NOMO-1 (cell line): ENCODE measurements at regions not wholly inside any gene's neighbourhood (a gene's known extent, or its start where the extent isn't known, plus 50 kb on each side); places are given as distances from the start of the nearest gene placed in this dataset.

Experiments used
- DNase-seq, 2 experiments: peaks; one replicate each; lab custom pipeline; 2025; ENCODE audit not compliant: unreplicated experiment in 2 of 2; lab: John Stamatoyannopoulos, UW

DNA sequence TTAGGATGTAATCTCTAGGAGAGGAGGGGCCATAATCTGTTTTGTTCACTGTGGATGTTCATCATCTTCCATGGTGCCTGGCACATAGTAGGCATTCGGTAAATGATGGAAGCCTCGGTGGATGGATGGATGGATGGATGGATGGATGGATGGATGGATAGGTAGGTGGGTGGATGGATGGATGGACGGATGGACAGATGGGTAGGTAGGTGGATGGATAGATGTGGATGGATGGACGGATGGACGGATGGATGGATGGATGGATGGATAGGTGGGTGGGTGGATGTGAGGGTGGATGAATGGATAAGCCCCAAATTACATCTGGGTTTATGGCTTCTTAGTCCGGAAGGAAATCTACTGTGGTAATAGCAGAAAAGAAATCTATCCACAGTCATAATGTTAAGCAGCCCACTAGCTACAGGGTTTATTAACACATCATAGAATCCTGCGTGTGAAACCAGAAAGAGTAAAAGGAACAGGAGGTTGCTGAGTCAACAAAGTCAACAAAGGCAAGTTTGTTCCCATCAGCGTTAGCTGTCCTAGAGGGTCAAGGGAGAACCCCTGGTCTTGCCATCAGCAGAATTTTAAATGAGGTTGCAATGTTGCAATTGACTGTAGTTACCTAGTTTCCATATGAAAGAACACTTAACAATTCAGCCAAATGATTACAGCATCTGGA is 82.8 kb downstream of the C11orf91 start:
- no peak for DNase-seq

DNA sequence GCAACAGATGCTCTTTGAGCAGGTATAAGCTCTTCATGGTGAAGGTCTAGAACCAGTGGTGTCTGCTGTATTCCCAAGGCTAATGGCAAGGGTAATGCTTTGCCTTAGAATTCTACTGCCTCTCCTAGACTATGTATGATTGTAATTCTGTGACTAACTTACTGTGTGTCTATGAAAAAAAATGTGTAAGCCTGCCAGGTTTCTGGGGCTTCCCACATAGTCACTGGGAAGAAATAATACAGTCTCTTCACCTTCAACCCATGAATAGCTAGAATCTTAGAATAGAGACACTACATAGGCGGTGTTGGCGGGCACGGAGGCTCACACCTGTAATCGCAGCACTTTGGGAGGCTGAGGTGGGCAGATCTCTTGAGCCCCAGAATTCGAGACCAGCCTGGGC is 84.1 kb downstream of the C11orf91 start:
- no peak for DNase-seq

GRCh38 chr11:33615751-33616150 is 84.9 kb downstream of the C11orf91 start:
- DNase-seq, result no peak

GRCh38 chr11:33613404-33613803 is 87.2 kb downstream of the C11orf91 start:
- no peak for DNase-seq

GRCh38 chr11:33610903-33611302 is 89.7 kb downstream of the C11orf91 start:
- DNase-seq, result no peak

DNA sequence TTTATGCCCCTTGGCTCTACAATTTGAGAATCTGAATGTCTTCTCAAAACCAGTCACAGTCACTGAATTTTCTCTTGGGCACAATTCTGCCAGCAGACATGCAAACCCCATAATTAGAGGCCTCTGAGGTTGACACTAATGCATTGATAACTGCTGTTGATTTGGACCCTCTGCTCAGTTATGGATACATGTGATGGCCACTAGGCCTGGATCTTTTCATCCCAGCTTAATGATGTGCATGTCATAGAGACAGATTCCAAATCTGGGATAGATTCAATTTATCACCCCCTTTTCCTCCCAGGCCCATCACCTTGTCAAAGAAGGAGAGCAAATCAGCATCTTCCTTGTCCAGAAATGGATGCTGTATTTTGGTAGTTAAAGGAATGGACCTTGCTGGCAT is 92.2 kb downstream of the C11orf91 start:
- no peak for DNase-seq

- no peak for DNase-seq
Measured at GRCh38 chr11:33606762-33607161, 93.9 kb downstream of the C11orf91 start.

DNA sequence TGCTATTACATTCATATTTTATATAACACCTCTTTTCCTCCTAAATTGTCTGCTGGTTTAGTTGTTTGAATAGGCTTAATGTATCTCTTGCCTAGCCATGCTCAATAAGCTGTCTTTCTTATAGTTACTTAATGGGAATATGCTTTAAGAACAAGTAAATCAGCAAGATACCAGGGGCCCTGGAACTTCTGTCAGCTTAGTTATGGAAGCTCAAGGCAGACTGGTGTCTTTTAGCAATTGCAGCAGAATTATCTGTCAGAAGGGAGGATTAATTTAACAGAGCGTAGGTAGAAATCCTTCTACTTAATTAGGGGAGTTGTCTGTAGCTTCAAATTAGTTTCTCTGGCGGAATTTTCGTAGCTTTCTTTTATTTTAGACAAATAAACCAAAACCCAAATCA is 94.9 kb downstream of the C11orf91 start:
- no peak for DNase-seq

DNA sequence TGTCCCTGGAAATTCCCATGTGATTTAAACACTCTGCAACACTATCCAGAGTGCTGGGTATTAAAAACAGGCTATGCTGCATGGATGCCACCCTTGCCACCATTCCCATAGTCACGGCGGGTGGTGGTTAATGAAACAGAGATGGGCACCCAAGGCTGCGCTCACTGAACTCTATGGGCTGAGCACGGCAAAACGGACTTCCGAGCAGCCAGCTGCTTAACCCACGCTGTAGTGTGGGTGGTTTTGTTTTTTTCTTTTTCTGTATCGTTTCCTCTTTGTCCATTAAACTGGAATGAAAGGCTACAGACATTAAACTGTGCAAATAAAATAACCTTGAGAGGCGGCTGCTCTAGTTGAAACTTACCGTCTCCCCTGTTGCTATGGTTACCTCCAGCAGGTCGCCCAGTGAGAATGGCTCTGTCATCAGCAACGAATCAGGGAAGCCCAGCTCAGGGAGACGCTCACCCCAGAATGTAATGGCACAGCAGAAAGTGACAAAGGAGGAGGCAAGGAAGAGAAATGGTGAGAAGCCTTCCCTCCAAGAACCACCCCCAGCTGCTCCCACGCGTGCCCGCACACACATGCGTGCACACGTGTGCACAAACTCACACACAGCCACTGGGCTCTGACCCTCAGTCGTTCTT is 102.1 kb downstream of the C11orf91 start:
- DNase-seq, result no peak

DNA sequence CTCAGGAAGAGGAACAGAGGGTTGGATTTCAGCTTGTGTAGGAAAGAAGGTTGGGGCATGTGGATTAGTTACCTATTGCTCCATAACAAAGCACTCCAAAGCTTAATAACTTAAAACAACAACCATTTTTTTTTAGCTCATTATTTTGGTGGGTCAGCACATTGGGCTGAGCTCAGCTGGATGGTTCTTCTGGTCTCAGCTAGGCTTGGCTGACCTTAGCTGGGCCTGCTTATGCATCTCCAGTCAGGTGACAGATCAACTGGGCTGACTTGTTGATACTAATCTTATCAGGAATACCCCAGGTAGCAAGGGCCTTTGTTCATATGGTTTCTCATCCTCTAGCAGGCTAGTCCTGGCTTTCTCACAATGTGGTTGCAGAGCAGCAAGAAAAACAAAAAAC is 106.4 kb downstream of the C11orf91 start:
- no peak for DNase-seq

- no peak for DNase-seq
Measured at GRCh38 chr11:33590441-33590840, 110.2 kb downstream of the C11orf91 start.

DNA sequence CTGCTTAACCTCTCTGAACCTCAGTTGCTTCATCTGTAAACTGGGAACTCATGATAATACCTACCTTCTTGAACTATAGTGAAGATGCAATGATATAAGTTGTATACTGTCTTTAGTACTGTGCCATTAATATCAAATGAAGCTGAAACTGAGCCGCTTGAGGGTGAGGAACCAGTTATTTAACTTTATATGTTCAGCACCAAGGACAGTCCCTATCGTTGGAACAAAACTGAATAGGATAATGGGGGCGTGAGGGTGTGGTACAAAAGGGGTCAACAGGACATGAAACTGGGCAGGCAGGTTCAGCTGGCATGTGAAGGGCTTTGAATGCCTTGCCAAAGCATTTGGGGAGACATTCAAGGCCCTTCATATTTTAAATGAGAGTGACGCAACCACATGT is 112.6 kb downstream of the C11orf91 start:
- no peak for DNase-seq

DNA sequence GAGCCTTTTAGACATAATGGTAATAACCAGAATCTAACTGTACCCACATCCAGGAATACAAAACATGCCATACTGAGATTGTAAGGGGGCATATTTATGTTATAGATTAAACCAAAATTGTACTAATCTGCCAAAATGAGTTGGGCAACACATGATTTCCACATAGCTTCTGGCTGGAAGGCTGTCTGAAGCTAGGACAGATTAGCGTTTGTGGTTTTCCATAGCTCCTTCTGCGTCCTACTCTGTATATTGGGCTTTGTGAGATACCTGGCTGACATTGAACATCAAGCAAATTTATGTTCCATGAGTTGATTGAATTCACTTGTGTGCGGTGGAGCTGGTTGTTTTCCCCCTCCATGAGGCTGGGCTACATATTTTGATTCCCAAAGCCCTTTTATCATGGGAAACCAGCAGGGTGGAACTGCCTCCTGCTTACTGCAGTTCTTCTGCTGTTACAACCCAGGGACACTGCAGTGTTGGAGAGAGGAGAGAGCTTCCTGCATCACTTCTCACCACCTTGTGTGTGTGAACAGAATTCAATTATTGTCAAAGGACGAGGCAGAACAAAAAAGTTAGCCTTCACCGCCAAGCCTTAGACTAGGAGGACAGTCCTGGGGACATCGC is 114.9 kb downstream of the C11orf91 start:
- no peak for DNase-seq

DNA sequence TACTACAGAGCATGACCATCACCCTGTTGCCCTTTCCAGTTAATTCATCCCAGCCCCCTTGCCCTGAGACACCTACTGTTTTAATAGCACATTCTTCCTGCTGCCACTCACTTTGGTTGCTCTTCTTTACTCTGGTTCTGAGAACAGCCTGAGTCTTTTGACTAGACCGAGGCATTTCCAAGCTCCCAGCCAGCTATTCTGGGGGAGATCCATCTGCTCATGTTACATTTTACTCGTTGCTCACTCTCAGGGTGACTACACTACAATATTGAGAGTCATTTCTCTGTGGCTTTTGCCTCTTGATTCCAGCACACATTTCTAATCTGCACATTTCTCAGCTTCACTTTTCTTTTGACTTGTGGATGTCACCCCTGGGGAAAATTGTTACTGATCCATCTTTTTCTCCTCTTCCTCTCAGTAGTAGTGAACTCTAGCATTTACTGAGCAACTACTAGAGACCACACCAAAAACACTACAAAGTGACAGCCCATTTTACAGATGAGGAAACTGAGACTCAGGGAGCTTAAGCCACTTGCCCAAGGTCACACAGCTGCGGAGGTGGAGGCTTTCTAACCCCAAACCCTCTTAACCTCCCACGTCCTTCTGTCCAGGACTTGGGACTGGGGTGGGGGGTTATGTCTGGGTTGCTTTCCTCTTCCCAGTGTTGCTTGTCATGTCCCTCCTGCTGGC is 117.8 kb downstream of the C11orf91 start:
- DNase-seq, result no peak

GRCh38 chr11:33579101-33579500 is 121.5 kb downstream of the C11orf91 start:
- no peak for DNase-seq

DNA sequence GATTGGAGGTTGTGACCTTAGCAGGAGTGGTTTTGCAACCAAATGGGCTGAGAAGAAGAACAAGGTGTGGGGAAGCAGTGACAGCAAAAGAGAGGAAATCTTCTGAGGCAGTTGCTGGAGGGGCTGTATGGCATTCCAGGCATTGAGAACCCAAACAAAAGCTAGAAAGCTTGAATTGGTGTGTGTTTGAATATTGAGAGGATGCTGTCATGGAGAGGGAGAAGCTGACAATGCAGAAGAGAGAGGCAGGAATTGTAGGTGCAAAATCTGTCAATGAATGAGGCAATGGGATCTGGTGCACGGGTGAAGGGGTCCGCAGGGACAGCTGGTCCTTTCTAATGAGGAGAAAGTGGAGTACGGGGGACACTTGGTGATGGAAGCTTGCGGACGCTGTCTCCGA is 123.4 kb downstream of the C11orf91 start:
- no peak for DNase-seq

- no peak for DNase-seq
Measured at GRCh38 chr11:33575311-33575710, 125.3 kb downstream of the C11orf91 start.

DNA sequence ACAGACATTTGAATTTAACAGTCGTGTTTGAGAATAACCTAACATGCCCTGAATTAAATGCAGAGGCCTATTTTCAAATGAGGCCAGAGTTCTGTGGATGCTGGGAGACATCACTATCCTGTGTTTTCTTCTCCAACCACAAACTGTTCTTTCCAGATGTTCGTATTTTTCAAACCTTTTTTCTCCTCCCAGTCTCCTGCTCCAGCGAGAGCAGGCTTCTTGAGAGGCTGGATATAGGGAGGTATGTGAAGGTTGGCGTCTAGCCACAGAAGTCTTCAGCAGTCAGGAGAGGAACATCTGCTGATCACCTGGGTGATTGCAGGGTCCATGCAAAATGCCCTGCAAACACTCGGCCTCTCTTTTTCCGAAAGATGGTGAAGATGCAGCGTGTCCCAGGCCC is 126.3 kb downstream of the C11orf91 start:
- DNase-seq, result no peak

DNA sequence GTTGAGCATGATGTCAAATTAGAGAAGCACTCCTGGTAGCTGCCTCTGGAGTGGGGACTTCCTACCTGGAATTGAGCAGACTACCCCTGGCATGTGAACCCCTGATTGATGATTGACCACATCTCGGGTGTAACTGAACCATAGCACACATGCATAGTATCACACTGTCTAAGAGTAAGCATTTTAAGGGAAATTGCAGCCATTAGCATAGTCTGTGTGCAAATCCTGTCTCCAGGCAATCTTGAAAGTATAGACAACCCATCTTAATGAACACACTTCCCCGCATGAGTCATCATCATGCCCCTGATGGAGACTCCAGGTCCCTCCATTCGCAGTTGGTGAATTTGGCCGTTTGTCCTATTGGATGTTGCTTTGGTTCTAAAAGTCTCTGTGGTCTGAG is 131.3 kb downstream of the C11orf91 start:
- no peak for DNase-seq

- DNase-seq, result no peak
Measured at GRCh38 chr11:33567004-33567403, 133.6 kb downstream of the C11orf91 start.

- no peak for DNase-seq
Measured at GRCh38 chr11:33564856-33565453, 135.7 kb downstream of the C11orf91 start.
